DOHH2 (cell line): ENCODE measurements at regions not wholly inside any gene's neighbourhood (a gene's known extent, or its start where the extent isn't known, plus 50 kb on each side); places are given as distances from the start of the nearest gene placed in this dataset.

Experiments
- H3F3A ChIP-seq: fragments of 200-600 bp; sonication (generic), shearing (Covaris generic); 2 replicates; pipeline ENCODE4 v1.6.0; 2016; ENCODE audit warnings: antibody characterized with exemption, mild to moderate bottlenecking; ENCODE audit not compliant: control insufficient read depth, insufficient read depth
- H3K27ac ChIP-seq: fragments of 200-600 bp; sonication (generic); 2 replicates; pipeline ENCODE4 v1.5.1; 2014; ENCODE audit warnings: low read depth, mild to moderate bottlenecking, low read length, moderate library complexity
- H3K27me3 ChIP-seq: fragments of 200-600 bp; sonication (generic); 2 replicates; pipeline ENCODE4 v1.6.1; 2014; ENCODE audit warnings: mild to moderate bottlenecking, low read length, mixed read lengths; ENCODE audit not compliant: control insufficient read depth
- H3K36me3 ChIP-seq: fragments of 200-600 bp; sonication (generic); 2 replicates; pipeline ENCODE4 v1.6.1; 2014; ENCODE audit warnings: mild to moderate bottlenecking, low read length, moderate library complexity, mixed read lengths; ENCODE audit not compliant: control insufficient read depth
- H3K4me1 ChIP-seq: fragments of 200-600 bp; sonication (generic); 2 replicates; pipeline ENCODE4 v1.6.1; 2014; ENCODE audit warnings: mild to moderate bottlenecking, low read length, mixed read lengths; ENCODE audit not compliant: control insufficient read depth
- H3K4me2 ChIP-seq: fragments of 200-600 bp; sonication (generic); 2 replicates; pipeline ENCODE4 v1.6.0; 2014; ENCODE audit warnings: mild to moderate bottlenecking, low read length, moderate library complexity
- H3K4me3 ChIP-seq: fragments of 200-600 bp; sonication (generic); 2 replicates; pipeline ENCODE4 v1.5.1; 2014; ENCODE audit warnings: mild to moderate bottlenecking, low read length, mixed read lengths
- H3K79me2 ChIP-seq: fragments of 200-600 bp; sonication (generic); 2 replicates; pipeline ENCODE4 v1.6.1; 2014; ENCODE audit warnings: mild to moderate bottlenecking, low read length, mixed read lengths; ENCODE audit not compliant: control insufficient read depth
- H3K9me2 ChIP-seq: fragments of 200-600 bp; sonication (generic); replicated peaks from 2 replicates; pipeline ENCODE4 v1.6.1; 2014; ENCODE audit warnings: mild to moderate bottlenecking, low read length, mixed read lengths; ENCODE audit not compliant: control insufficient read depth
- H3K9me3 ChIP-seq: fragments of 200-600 bp; sonication (generic); 2 replicates; pipeline ENCODE4 v1.6.1; 2014; ENCODE audit warnings: antibody characterized with exemption, low read length, mixed read lengths; ENCODE audit not compliant: control insufficient read depth, insufficient read depth
- H4K20me1 ChIP-seq: fragments of 200-600 bp; sonication (generic); 2 replicates; pipeline ENCODE4 v1.6.0; 2014; ENCODE audit warnings: low read depth, mild to moderate bottlenecking, antibody characterized with exemption, low read length, moderate library complexity; ENCODE audit not compliant: control insufficient read depth, insufficient read depth
- EZH2phosphoT487 ChIP-seq: fragments of 200-600 bp; sonication (generic); IDR thresholded peaks from 2 replicates; pipeline ENCODE4 v1.6.1; 2017; ENCODE audit warnings: borderline replicate concordance, mild to moderate bottlenecking, antibody characterized with exemption, low read length, moderate library complexity, mixed read lengths
- TF ChIP-seq, protein P1 (sequence below): fragments of 200-600 bp; sonication (generic); IDR thresholded peaks from one replicate; pipeline ENCODE4 v1.5.1; 2014; ENCODE audit warnings: antibody characterized with exemption, mild to moderate bottlenecking, low read depth, low read length; ENCODE audit not compliant: poor library complexity, severe bottlenecking

DNA sequence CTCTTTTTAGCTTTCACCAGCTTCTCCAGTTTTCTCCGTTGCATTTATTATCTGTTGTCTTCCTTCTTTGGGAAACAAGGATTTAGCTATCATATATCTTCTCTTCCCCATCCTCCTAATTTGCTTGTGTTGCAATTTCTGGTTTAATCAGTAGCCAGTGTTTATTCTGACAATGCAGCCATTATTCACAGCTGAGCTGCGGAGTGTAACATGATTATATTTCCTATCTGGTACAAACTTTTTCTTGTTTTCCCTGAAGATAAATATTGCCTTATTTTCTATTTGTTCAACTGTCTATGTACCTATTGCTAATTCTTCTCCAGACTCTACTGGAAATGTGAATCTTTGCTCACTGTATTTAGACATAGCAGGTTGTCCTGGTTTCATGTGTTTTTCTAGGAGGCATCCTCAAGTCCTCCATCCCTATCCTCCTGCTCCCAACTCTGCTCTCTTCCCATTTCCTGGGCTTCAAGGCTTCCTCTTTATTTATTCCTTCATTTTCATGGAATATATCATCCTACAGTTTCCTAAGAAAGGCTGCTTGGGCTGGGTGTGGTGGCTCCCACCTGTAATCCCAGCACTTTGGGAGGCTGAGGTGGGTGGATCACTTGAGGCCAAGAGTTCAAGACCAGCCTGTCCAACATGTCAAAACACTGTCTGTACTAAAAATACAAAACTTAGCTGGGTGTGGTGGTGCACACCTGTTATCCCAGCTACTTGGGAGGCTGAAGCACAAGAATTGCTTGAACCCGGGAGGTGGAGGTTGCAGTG, 72.4 kb upstream of the KDM7A start:
- Histone ChIP-seq H3F3A (no peaks in the 10 kb centered on the region), H4K20me1 (no peaks in the 10 kb centered on the region), H3K4me1 (0 out of 2 replicates have a peak, but pooled peaks cover 4% of the 10 kb centered on the region), H3K27me3 (no peaks in the 10 kb centered on the region), H3K9me2 (no peaks in the 10 kb centered on the region), H3K79me2 (no peaks in the 10 kb centered on the region), H3K9me3 (no peaks in the 10 kb centered on the region), H3K36me3 (no peaks in the 10 kb centered on the region), H3K27ac (no peak overlapping the region), H3K4me3 (no peak overlapping the region), H3K4me2 (no peak overlapping the region)
- TF ChIP-seq EZH2phosphoT487: no peak
- TF ChIP-seq, protein P1, sequence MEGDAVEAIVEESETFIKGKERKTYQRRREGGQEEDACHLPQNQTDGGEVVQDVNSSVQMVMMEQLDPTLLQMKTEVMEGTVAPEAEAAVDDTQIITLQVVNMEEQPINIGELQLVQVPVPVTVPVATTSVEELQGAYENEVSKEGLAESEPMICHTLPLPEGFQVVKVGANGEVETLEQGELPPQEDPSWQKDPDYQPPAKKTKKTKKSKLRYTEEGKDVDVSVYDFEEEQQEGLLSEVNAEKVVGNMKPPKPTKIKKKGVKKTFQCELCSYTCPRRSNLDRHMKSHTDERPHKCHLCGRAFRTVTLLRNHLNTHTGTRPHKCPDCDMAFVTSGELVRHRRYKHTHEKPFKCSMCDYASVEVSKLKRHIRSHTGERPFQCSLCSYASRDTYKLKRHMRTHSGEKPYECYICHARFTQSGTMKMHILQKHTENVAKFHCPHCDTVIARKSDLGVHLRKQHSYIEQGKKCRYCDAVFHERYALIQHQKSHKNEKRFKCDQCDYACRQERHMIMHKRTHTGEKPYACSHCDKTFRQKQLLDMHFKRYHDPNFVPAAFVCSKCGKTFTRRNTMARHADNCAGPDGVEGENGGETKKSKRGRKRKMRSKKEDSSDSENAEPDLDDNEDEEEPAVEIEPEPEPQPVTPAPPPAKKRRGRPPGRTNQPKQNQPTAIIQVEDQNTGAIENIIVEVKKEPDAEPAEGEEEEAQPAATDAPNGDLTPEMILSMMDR: no peak

DNA sequence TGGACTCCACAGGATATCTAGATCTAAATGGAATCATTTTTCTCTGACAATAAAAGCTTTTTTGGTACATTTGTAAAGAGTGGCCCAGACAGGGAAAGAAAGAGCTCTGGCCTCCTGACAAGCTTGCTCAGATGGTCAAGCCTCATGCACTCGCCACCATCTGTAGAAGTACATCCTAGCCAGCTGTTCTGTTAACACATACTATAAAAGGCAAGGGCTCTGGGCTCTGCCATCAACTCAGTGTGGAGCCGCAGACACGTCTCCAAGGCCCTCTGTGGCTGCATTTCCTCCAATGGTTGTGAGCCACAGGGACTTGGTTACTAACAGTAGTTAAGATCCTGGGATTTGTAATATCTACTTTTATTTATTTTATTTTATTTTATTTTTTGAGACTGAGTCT, 70.8 kb upstream of the KDM7A start:
- H3K4me3 ChIP-seq: no peak overlapping the region
- H3K4me1 ChIP-seq: peaks cover 5% of the 10 kb centered on the region
- H3F3A ChIP-seq: no peaks in the 10 kb centered on the region
- TF ChIP-seq EZH2phosphoT487: no peak
- TF ChIP-seq, protein P1: no peak
- no peaks in the 10 kb centered on the region for H3K9me2 ChIP-seq
- H3K27me3 ChIP-seq: no peaks in the 10 kb centered on the region
- H3K9me3 ChIP-seq: no peaks in the 10 kb centered on the region
- H4K20me1 ChIP-seq: no peaks in the 10 kb centered on the region
- no peaks in the 10 kb centered on the region for H3K36me3 ChIP-seq
- H3K4me2 ChIP-seq: no peak overlapping the region
- H3K27ac ChIP-seq: no peak overlapping the region
- no peaks in the 10 kb centered on the region for H3K79me2 ChIP-seq

DNA sequence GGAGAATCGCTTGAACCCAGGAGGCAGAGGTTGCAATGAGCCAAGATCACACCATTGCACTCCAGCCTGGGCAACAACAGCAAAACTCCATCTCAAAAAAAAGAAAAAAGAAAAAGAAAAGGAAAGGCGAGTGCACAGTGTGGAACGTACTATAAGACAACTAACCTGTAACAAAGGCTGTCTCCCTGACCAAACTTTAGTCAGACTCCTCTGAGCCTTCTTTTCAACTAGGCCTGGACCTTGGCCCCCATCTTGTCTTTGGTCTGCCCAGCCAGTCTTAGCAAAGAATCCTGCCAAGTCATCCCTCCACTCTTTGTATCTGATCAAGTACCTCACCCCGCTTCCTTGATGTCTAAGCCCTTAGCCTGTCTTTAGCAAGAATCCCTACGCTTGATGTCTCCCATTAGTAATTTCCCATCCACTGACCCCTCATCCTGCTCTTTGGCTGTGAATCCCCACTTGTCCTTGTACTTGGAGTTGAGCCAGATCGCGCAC, 68.9 kb upstream of the KDM7A start:
- no peak overlapping the region for H3K4me3 ChIP-seq
- H3K4me1 ChIP-seq: peaks cover 15% of the 10 kb centered on the region
- no peaks in the 10 kb centered on the region for H3K9me2 ChIP-seq
- H3K9me3 ChIP-seq: no peaks in the 10 kb centered on the region
- H3K27ac ChIP-seq: no peak overlapping the region
- H3K27me3 ChIP-seq: no peaks in the 10 kb centered on the region
- no peaks in the 10 kb centered on the region for H3K36me3 ChIP-seq
- no peak for TF ChIP-seq EZH2phosphoT487
- TF ChIP-seq, protein P1: no peak
- H3K79me2 ChIP-seq: no peaks in the 10 kb centered on the region
- H3K4me2 ChIP-seq: no peak overlapping the region
- no peaks in the 10 kb centered on the region for H3F3A ChIP-seq
- no peaks in the 10 kb centered on the region for H4K20me1 ChIP-seq
